GM18511 (cell line): ENCODE measurements at regions not wholly inside any gene's neighbourhood (a gene's known extent, or its start where the extent isn't known, plus 50 kb on each side); places are given as distances from the start of the nearest gene placed in this dataset.
A peak's percentile ranks its signal among the peaks of the same experiment; 100 is the strongest.
"Not testable (repeated sequence)": the region's sequence is repeated elsewhere in the genome, so short reads cannot be mapped to it uniquely, and the experiment has no call there.

Experiments
- ATAC-seq: cut with Tn5 transposase; IDR thresholded peaks from one replicate; pipeline ENCODE4 v1.9.1; 2021; ENCODE audit warnings: mild to moderate bottlenecking, moderate library complexity; ENCODE audit not compliant: unreplicated experiment

DNA sequence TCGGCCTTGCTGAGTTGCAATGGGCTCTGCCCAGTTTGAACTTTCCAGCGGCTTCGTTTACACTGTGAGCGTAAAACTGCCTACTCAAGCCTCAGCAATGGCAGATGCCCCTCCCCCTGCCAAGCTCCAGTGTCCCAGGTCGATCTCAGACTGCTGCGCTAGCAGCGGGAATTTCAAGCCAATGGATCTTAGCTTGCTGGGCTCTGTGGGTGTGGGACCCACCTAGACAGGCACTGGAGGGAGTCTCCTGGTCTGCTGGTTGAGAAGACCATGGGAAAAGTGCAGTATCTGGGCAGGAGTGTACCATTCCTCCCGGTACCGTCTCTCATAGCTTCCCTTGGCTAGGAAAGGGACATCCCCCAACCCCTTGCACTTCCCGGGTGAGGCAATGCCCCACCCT is 88.2 kb downstream of the KLHL28 start:
- no peak for ATAC-seq

DNA sequence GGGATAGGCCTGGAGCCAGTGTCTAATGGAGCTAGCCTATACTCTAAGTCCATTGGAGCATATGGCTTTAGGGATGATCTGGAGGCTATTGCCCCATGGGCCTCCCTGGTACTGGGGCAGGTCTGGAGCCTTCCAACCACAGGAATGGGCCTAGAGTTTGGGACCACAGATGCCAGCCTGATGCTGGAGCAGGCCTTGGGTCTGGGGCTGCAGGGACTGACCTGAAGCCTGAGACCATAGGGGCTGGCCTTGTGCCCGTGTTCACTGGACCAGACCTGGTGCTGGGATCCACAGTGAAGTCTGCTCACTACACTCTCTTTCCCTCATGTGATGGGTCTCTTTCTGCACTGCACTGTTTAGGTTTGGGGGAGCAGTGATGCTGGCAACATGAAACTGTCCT is 95.0 kb downstream of the KLHL28 start:
- ATAC-seq, result no peak

DNA sequence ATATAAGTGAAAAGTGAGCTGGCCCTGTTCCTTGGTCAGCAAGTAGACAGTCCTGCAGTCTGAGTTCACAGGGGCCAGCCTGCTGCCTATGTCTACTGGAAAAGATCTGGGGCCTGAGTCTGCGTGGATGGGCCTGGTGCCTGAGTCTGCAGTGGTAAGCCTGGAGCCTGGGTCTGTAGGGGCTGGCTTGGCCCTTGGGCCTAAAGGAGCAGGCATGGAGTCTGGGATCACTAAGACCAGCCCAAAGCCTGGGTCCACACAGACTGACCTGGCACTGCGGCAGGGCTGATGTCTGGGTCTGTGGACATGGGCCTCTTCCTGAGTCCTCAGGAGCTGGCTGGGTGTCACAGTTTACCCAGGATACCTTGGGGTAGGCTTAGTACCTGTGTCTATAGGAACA is 95.4 kb downstream of the KLHL28 start:
- no peak for ATAC-seq

DNA sequence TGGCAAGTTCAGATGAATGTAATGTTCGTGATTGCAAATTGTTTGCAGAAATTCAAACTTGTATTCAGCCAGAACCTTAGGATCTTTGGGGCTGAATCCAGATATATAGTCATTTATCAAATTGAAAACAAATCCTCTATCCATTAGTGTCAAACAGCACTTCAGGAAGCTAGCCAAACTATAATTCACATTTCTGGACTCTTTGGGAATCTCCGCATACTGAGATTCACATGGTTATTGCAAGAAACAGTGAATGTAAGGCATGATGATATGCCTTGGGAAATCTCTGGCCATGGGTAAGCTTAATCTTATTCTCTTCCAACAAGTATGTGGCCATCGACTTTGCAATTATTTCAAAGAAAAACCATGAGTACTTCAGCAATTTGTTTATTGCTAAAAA is 98.5 kb downstream of the KLHL28 start:
- ATAC-seq, result no peak

DNA sequence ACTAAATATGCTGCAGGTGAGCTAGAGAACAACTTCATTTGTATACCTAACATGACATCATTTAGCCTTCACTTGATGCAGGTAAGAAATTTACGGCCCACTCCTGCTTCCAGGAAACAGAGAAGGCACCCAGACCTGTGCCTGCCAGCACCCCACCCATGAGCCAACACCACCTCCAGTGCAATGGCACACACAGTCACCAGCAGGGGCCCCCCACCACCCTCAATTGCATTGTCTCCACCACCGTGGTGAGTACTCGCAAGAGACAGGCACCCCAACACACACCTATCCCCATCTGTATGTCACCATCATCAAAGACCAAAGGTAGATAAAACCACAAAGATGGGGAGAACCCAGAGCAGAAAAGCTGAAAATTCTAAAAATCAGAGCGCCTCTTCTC is 107.6 kb downstream of the KLHL28 start:
- no peak for ATAC-seq

DNA sequence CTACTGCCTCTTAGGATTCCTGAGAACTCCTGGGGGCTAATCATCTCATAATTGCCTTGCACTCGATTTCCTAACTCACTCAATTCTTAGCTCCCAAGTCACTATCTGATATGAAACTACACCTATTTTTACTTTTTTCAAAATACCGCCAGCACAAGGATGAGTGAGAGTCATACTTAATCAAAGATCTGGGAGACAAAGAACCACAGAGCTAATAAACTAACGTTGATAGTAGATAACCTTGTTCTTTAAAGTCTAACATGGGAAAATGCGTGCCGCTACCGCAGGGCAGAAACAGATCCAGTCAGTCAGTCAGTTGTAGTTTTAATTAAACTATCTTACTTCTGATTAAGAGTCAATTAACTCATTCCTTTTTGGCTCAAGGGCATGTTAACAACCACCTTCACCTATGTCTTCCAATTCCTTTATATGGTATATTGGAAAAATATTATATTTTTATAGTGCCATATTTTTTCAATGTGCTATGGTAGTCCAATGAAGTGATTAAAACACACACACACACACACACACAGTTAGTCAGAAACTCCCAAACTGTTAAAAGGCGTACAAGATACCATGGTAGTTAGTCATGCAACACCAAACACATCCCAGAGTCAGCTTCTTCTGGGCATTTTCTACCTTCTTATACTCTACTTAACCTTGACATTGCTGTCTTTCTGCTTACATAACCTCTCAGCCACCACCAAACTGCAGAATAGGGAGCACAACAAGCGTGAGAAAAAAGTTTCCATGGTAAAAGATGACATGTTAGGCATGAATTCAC is 114.0 kb downstream of the KLHL28 start:
- ATAC-seq, result no peak

DNA sequence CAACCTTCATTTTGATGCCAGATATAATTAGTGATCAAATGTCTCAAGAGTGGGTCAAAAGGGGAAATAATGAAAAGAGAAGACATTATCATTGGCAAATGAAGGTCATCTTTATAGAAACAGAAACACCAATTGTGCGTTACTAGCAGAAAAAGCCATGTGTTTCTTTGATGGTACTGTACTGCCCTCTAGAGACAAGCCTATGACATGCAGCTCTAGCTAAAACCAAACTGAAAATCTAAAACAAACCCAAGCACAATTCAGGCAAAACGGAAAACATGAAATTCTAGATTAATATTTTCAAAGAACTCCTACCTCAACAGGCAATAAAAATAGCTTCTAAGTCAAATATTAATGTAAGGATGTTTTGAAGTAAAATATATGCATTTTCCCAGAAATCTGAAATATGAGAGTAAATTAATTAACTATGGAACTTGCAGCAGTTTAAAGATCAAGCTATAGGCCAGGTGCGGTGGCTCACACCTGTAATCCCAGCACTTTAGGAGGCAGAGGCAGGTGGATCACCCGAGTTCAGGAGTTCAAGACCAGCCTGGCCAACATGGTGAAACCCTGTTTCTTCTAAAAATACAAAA is 115.4 kb downstream of the KLHL28 start:
- ATAC-seq, result peak; percentile 86

DNA sequence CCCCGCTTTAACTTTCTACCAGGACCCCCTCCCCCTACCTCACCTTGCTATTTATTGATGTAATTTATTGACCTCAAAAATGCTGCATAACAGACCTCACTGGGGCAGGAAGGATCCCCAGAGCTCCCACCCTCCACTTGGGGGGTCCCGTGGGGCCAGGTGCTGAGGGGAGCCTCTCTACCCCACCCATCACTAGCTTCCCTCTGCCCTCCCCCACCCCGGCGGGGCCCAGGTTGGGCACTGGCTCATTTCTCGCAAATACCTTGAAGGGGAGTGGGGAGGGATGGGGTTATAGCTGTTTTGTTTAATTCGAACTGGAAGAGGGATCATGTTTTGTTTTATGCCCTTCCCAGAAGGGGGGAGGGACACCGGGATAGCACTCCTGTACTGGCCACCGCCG is 125.8 kb downstream of the KLHL28 start:
- ATAC-seq, result not testable (repeated sequence)

DNA sequence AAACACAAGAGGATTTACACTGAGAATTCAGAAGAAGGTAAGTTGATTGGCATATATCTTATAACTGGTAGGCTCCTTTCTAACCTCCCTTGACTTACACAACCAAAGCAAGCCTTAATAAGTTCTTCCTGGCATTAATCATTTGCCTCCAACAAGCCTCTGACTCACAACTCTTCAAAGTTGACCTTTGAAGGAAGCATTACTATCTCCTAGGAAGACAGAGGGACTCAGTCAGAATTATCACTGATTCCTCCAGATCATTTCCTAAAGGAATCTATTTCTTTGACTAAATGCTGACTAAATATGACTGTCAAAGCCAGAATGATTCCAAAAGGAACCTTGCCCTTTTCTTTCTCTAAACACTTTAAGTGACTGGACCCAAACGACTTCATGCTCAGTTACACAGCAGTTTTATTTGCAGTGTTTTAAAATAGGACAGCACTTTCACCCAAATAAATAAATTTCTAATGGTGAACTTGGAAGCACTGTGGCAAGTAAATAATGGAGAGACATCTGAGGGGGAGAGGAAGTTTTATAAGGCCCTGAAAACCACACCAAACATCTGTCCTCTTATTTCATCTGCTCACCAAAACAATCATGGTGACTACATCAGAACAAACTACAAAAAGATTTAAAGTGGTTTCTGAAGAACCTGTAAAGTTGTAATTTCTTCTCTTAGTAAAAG is 128.2 kb downstream of the KLHL28 start:
- ATAC-seq, result no peak

DNA sequence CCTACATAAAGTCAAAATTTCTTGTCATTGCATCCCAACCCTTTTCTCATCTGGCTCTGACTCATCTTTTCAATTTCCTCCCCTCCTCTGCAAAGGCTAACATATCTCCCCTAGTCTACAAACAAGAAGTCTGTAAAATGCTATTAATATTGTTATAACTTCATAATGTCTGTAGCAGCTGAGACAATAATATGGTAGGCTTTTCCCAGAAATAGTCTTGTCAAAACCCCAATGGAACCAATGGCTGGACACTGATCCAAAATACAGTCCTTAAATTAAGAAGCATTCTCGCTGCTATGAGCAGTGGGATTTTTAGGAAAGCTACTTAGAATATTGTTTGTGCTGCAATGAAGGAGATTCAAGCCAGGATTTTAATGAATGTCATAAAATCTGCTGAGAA is 131.4 kb downstream of the KLHL28 start:
- no peak for ATAC-seq

DNA sequence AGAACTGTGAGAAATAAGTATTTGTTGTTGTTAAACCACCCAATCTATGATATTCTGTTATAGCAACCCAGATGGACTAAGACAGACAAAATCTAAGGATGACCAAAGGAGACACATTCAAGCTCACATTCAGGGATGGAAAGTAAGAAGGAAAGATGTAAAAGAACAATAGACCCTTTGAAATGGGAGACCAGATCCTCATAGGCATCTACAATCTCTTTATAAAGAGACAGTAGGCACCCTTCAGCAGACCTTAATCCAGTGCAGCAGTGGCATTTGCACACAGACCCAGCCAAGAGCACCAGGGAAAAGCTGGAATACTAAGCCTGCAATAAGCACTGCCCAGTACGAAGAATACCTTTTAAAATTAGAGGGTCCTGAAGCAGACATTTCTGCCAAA is 132.7 kb downstream of the KLHL28 start:
- no peak for ATAC-seq

DNA sequence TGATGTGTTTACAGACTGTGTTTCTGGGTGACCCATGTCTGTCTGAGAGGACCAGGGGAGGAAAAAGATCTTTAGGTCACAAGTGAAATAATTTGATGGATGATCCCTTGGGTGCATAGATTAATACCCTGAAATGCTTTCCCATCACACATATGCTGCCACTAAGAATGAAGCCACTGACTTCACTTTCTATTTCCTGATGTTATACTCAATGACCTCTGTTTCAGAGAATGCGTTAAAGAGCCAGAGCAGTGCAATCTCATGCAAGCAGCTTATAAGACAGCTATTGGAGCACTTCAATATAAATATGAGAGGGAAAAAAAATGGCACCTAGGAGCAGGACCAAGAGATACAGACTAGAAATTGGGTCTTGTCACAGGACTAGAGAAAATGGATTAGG is 133.7 kb downstream of the KLHL28 start:
- no peak for ATAC-seq

DNA sequence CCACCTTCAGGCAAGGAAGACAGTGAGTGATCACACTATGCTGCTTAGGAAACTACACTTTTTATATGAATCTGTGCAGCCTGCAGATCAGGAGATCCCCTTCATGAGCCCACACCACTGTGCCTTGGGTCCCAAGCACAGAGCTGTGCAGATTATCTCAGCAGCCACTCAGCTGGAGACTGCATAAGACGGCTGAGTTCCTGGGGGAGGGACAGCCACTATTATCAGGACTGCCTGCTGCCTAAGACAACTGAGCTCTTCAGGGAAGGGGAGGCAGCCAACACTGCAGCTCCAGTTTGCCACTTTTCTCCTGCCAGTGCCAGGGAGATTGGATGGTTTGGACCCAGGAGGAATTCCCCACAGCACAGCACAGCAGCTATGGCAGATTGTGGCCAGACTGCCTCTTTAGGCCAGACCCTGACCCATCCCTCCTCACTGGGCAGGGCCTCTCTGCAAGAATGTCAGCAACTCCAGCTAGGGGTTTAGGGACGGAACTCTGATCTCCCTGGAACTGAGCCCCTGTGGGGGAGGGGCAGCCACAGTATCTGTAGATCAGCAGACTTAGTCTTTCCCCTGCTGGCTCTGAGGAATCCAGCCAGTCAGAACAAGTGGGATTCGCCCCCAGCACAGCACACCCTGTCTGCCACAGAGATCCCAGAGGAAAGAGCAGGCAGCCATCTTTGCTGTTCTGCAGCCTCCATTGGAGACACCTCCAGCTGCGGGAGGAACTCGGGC is 141.3 kb downstream of the KLHL28 start:
- no peak for ATAC-seq

DNA sequence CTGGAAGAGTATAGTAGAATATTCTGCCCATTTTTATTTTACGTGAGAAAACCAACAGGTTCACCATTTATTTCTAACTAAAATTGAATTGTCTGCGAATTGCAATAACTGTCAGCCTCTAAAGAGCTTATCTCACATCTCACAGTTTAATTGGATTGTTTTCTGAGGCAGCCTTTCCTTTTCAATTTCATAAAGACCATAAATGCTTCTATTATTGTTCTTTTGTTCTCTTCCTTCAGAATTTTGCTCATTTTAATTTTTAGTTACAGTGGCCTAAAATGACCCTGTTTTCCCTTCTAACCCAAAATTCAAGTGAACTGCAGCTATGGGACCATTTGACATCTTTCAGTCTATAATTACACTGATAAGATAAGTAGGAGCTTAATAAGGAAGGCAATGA is 147.6 kb downstream of the KLHL28 start:
- ATAC-seq, result no peak

DNA sequence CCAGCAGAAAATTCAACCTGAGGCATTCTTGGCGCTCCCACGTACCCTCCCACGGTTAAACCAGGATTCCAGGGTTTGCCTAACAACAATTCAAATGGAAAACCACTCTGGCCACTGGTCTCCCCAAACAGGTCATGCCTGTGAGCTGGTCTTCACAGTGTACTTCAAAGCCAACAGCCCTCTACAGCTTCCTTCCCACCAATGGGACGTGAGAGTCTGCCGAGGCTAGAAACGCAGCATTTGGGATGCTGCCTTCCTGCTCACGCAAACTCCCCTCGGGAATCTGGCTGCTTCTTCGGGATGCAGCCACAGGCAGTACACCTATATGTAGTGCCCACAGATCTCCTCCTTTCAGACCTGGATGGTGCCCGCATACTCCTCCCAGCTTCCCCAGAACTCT is 149.1 kb downstream of the KLHL28 start:
- ATAC-seq, result no peak

DNA sequence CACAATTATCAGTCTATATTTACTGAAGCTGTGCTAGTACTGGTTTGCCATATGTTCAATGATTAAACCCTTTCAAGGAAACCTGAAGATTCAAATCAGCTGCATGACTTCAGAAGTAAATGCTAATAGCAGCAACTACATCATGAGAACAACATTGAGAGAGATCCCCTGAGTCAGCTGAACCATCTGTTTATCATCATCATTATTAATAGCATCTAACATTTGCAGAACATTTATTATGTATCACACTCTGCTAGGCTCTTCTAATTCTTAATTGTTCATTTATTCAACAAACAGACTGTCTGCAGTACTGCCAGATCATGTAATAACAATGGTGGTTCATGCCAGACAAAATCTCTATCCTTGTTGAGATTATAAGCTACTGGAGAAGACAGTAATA is 157.4 kb downstream of the KLHL28 start:
- no peak for ATAC-seq

DNA sequence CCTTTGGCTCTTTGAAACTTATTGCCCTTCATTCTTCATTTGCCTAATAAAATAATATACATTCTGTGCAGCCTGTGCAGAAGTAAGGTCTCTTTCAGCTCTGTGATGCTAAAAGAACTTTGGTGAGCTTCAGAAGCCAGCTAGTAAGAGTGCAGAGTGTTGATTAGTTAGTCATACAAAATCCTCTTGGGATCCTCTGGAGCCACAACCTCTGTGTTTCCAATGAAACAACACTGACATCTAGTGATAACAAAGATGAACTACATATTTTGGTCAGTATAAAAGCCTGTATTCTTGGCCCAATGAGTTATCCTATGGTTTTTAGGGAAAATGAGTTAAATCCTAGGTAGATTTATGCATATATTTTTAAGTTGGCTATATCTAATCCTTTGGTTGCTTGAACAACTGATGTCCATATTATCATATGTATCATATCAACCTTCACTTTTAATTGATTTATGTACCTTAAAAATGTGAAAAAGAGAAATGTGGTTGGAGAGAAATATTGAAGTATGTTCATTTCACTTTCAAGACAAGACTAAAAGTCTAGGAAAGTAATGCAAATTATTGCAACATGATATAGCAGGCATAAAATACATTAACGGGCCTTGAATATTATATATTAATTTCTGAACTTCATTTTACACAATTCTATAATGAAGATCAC is 158.4 kb downstream of the KLHL28 start:
- ATAC-seq, result peak; percentile 94

DNA sequence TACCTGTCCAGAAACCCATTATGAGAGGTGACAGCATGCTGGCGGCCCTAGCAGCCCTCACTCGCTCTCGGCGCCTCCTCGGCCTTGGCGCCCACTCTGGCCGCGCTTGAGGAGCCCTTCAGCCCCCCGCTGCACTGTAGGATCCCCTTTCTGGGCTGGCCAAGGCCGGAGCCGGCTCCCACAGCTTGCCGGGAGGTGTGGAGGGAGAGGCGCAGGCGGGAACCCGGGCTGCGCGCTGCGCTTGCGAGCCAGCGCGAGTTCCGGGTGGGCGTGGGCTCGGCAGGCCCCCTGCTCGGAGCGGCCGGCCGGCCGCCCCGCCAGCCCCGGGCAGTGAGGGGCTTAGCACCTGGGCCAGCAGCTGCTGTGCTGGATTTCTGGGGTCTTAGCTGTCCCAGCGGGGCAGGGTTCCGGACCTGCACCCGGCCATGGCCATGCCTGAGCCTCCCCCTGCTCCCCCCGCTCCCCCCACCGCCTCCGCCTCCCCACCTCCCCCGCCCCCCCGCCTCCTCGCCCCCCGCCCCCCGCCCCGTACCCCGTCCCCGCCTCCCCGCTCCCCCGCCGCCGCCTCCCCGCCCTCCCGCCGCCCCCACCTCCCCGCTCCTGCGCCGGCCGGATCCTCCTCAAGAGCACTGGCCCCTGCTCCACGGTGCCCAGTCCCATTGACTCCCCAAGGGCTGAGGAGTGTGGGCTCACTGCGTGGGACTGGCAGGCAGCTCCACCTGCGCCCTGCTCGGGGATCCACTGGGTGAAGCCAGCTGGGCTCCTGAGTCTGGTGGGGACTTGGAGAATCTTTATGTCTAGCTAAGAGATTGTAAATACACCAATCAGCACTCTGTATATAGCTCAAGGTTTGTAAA is 163.1 kb downstream of the KLHL28 start:
- ATAC-seq, result no peak

DNA sequence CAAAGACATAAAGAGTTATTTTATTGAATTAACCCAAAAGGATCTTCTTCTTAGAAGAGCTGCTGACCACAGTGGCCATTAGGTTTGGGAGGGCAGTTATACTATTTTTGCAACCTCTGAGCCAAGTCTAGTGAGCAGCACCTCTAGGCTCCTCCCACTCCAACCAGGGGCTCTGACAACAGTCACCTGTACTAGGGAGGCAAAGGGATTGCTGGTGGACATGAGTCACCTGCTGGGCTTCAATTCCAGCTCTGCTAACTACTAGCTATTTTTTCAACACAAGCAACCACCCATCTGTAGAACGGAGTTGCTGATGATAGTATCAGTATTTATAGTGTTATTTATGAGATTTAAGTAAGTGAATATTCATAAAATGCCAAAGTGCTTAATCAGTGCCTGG is 166.0 kb downstream of the KLHL28 start:
- no peak for ATAC-seq

DNA sequence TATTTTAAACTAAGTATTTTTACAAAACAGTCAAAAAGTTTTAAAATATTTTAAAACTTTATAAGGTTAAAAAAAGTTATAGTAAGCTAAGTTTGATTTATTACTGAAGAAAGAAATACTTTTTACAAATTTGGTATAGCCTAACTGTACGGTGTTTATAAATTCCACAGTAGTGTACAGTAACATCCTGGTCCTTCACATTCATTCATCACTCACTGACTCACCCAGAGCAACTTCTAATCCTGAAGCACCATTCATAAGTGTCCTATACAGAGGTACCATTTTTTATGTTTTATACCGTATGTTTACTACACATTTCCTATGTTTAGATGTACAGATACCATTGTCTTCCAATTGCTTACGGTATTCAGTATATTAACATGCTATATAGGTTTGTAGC is 170.0 kb downstream of the KLHL28 start:
- ATAC-seq, result no peak
